SK-N-SH treated with all-trans-retinoic acid at 6 μM for 48 hours (cell line): ENCODE measurements at regions not wholly inside any gene's neighbourhood (a gene's known extent, or its start where the extent isn't known, plus 50 kb on each side); places are given as distances from the start of the nearest gene placed in this dataset.

Experiments
- ATAC-seq: fragments of 200-7000 bp; cut with Tn5 transposase; 3 replicates; pipeline ENCODE4 v1.9.1; 2020; ENCODE audit warnings: mild to moderate bottlenecking, moderate library complexity
- BACH2 ChIP-seq: fragments of 250-450 bp; sonication (Bioruptor Pico); IDR thresholded peaks from 2 replicates; pipeline ENCODE4 v1.9.0; 2021; ENCODE audit warnings: mild to moderate bottlenecking, borderline replicate concordance
- CSDC2 ChIP-seq: fragments of 250-450 bp; sonication (Bioruptor Pico); IDR thresholded peaks from 2 replicates; pipeline ENCODE4 v1.5.0; 2020; ENCODE audit warnings: mild to moderate bottlenecking, moderate library complexity
- ESRRG ChIP-seq: fragments of 250-450 bp; sonication (Bioruptor Pico); IDR thresholded peaks from 2 replicates; pipeline ENCODE4 v1.6.1; 2021; ENCODE audit warnings: mild to moderate bottlenecking
- GLIS3 ChIP-seq: fragments of 250-450 bp; sonication (Bioruptor Pico); IDR thresholded peaks from 2 replicates; pipeline ENCODE4 v1.5.0; 2020; ENCODE audit warnings: mild to moderate bottlenecking, moderate library complexity
- OSR1 ChIP-seq: fragments of 250-450 bp; sonication (Bioruptor Pico); IDR thresholded peaks from 2 replicates; pipeline ENCODE4 v1.8.0; 2022; ENCODE audit warnings: moderate library complexity, mild to moderate bottlenecking, inconsistent platforms
- PPARA ChIP-seq: fragments of 250-450 bp; sonication (Bioruptor Pico); IDR thresholded peaks from 2 replicates; pipeline ENCODE4 v1.5.0; 2020; ENCODE audit warnings: mild to moderate bottlenecking, borderline replicate concordance
- SNAI2 ChIP-seq: fragments of 250-450 bp; sonication (Bioruptor Pico); IDR thresholded peaks from 2 replicates; pipeline ENCODE4 v1.5.0; 2020; ENCODE audit warnings: mild to moderate bottlenecking, moderate library complexity
- TOX ChIP-seq: fragments of 250-450 bp; sonication (Bioruptor Pico); IDR thresholded peaks from 2 replicates; pipeline ENCODE4 v1.8.0; 2021; ENCODE audit warnings: mild to moderate bottlenecking, moderate library complexity, borderline replicate concordance
- ZC3H10 ChIP-seq: fragments of 250-450 bp; sonication (Bioruptor Pico); IDR thresholded peaks from 2 replicates; pipeline ENCODE4 v1.5.1; 2021; ENCODE audit warnings: mild to moderate bottlenecking, moderate library complexity
- ZFP30 ChIP-seq: fragments of 450-650 bp; formaldehyde crosslinking; IDR thresholded peaks from 2 replicates; pipeline ENCODE4 v1.5.0; 2022; ENCODE audit warnings: mild to moderate bottlenecking, moderate library complexity
- ZNF70 ChIP-seq: fragments of 450-650 bp; formaldehyde crosslinking; IDR thresholded peaks from 2 replicates; pipeline ENCODE4 v1.5.0; 2020; ENCODE audit warnings: mild to moderate bottlenecking, moderate library complexity
- ZNF8 ChIP-seq: fragments of 450-650 bp; formaldehyde crosslinking; IDR thresholded peaks from 2 replicates; pipeline ENCODE4 v1.5.0; 2020; ENCODE audit warnings: mild to moderate bottlenecking, moderate library complexity
- TF ChIP-seq, protein P1 (sequence below): fragments of 250-450 bp; sonication (Bioruptor Pico); IDR thresholded peaks from 2 replicates; pipeline ENCODE4 v1.5.1; 2020; ENCODE audit warnings: low read depth, mild to moderate bottlenecking, moderate library complexity
- TF ChIP-seq, protein P2 (sequence below): fragments of 250-450 bp; sonication (Bioruptor Pico); IDR thresholded peaks from 2 replicates; pipeline ENCODE4 v1.8.0; 2021; ENCODE audit warnings: low read depth, mild to moderate bottlenecking, moderate library complexity, borderline replicate concordance
- TF ChIP-seq, protein P3 (sequence below): fragments of 250-450 bp; sonication (Bioruptor Pico); IDR thresholded peaks from 2 replicates; pipeline ENCODE4 v1.5.0; 2020; ENCODE audit warnings: mild to moderate bottlenecking, moderate library complexity
- TF ChIP-seq, protein P4 (sequence below): fragments of 250-450 bp; sonication (Bioruptor Pico); IDR thresholded peaks from 2 replicates; pipeline ENCODE4 v1.5.1; 2021; ENCODE audit warnings: mild to moderate bottlenecking, moderate library complexity
- TF ChIP-seq, protein P5 (sequence below): fragments of 250-450 bp; sonication (Bioruptor Pico); IDR thresholded peaks from 2 replicates; pipeline ENCODE4 v1.8.0; 2020; ENCODE audit warnings: mild to moderate bottlenecking, moderate library complexity, borderline replicate concordance

DNA sequence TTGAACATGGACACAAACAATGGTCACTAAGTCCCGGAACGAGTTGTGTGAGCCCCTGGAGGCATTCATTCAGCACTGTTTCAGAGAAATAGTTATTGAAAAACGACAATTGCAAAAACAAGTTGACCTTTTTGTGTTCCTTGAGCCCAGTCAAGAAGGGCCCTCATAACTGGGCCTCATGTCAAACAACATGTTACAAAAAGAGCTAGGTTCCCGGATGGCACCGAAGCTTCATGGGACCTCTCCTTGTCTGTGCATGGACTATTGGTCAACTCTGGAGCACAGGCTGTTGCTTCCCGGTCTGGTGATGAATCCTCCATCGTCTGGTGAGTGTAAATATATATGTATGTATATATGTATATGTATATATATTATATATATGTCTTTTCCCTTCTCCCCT lies 176.6 kb downstream of the ALG10 start:
- no peak for ATAC-seq

DNA sequence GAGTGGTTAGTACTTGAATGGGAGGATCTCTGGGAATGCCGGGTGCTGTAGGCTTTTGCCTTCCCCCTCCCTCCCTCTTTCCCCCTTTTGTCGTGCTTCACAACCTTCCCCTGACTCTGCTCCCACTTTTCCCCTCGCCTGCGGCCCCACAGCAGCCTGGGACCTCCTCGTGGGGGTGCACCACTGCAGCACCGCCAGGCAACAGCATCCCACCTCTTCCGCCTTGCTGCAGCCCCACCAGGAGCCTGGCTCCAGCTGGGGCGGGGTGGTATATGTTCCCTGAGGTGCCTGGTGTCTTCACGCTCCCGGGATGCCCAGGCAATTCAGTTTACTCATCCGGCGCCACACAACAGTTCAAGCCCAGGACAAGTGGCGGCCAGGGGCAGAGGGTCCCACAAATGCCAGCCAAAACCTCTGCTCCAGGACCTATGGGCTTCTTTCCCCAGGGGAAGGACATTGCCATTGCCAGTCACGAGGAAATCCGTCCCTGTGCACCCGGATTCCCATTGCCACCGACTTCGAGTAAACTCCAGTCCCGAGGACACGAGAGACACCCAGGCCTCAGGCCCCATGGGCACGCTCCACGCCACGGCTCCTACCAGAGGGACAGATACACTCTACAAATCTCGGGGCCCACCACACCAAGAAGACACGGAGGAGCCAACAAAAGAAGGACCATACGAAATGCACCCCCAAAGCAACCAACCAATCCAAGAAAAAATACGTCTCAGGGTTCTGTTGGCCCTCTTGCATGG lies 181.7 kb downstream of the ALG10 start:
- ATAC-seq = no peak
- no peak for TF ChIP-seq ZC3H10 (CRISPR knock-in tag)
- TF ChIP-seq SNAI2 (CRISPR knock-in tag) = no peak
- TF ChIP-seq, protein P1, sequence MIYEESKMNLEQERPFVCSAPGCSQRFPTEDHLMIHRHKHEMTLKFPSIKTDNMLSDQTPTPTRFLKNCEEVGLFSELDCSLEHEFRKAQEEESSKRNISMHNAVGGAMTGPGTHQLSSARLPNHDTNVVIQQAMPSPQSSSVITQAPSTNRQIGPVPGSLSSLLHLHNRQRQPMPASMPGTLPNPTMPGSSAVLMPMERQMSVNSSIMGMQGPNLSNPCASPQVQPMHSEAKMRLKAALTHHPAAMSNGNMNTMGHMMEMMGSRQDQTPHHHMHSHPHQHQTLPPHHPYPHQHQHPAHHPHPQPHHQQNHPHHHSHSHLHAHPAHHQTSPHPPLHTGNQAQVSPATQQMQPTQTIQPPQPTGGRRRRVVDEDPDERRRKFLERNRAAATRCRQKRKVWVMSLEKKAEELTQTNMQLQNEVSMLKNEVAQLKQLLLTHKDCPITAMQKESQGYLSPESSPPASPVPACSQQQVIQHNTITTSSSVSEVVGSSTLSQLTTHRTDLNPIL = no peak
- TF ChIP-seq CSDC2 (CRISPR knock-in tag) = no peak
- TF ChIP-seq, protein P2, sequence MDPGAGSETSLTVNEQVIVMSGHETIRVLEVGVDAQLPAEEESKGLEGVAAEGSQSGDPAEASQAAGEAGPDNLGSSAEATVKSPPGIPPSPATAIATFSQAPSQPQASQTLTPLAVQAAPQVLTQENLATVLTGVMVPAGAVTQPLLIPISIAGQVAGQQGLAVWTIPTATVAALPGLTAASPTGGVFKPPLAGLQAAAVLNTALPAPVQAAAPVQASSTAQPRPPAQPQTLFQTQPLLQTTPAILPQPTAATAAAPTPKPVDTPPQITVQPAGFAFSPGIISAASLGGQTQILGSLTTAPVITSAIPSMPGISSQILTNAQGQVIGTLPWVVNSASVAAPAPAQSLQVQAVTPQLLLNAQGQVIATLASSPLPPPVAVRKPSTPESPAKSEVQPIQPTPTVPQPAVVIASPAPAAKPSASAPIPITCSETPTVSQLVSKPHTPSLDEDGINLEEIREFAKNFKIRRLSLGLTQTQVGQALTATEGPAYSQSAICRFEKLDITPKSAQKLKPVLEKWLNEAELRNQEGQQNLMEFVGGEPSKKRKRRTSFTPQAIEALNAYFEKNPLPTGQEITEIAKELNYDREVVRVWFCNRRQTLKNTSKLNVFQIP (CRISPR knock-in tag) = no peak
- TF ChIP-seq BACH2 (CRISPR knock-in tag) = no peak
- TF ChIP-seq GLIS3 (CRISPR knock-in tag) = no peak
- TF ChIP-seq ESRRG = no peak
- TF ChIP-seq ZFP30 (CRISPR knock-in tag) = no peak
- TF ChIP-seq, protein P3, sequence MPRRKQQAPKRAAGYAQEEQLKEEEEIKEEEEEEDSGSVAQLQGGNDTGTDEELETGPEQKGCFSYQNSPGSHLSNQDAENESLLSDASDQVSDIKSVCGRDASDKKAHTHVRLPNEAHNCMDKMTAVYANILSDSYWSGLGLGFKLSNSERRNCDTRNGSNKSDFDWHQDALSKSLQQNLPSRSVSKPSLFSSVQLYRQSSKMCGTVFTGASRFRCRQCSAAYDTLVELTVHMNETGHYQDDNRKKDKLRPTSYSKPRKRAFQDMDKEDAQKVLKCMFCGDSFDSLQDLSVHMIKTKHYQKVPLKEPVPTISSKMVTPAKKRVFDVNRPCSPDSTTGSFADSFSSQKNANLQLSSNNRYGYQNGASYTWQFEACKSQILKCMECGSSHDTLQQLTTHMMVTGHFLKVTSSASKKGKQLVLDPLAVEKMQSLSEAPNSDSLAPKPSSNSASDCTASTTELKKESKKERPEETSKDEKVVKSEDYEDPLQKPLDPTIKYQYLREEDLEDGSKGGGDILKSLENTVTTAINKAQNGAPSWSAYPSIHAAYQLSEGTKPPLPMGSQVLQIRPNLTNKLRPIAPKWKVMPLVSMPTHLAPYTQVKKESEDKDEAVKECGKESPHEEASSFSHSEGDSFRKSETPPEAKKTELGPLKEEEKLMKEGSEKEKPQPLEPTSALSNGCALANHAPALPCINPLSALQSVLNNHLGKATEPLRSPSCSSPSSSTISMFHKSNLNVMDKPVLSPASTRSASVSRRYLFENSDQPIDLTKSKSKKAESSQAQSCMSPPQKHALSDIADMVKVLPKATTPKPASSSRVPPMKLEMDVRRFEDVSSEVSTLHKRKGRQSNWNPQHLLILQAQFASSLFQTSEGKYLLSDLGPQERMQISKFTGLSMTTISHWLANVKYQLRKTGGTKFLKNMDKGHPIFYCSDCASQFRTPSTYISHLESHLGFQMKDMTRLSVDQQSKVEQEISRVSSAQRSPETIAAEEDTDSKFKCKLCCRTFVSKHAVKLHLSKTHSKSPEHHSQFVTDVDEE = no peak
- TF ChIP-seq, protein P4, sequence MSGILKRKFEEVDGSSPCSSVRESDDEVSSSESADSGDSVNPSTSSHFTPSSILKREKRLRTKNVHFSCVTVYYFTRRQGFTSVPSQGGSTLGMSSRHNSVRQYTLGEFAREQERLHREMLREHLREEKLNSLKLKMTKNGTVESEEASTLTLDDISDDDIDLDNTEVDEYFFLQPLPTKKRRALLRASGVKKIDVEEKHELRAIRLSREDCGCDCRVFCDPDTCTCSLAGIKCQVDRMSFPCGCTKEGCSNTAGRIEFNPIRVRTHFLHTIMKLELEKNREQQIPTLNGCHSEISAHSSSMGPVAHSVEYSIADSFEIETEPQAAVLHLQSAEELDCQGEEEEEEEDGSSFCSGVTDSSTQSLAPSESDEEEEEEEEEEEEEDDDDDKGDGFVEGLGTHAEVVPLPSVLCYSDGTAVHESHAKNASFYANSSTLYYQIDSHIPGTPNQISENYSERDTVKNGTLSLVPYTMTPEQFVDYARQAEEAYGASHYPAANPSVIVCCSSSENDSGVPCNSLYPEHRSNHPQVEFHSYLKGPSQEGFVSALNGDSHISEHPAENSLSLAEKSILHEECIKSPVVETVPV (CRISPR knock-in tag) = no peak
- TF ChIP-seq ZNF8 (CRISPR knock-in tag) = no peak
- TF ChIP-seq TOX (CRISPR knock-in tag) = no peak
- no peak for TF ChIP-seq OSR1 (CRISPR knock-in tag)
- no peak for TF ChIP-seq ZNF70 (CRISPR knock-in tag)

More for the DNA sequence above, 176.6 kb downstream of the ALG10 start:
- TF ChIP-seq ZNF8 (CRISPR knock-in tag) = no peak
- TF ChIP-seq ZC3H10 (CRISPR knock-in tag) = no peak
- TF ChIP-seq BACH2 (CRISPR knock-in tag) = no peak
- no peak for TF ChIP-seq PPARA (CRISPR knock-in tag)
- TF ChIP-seq, protein P5, sequence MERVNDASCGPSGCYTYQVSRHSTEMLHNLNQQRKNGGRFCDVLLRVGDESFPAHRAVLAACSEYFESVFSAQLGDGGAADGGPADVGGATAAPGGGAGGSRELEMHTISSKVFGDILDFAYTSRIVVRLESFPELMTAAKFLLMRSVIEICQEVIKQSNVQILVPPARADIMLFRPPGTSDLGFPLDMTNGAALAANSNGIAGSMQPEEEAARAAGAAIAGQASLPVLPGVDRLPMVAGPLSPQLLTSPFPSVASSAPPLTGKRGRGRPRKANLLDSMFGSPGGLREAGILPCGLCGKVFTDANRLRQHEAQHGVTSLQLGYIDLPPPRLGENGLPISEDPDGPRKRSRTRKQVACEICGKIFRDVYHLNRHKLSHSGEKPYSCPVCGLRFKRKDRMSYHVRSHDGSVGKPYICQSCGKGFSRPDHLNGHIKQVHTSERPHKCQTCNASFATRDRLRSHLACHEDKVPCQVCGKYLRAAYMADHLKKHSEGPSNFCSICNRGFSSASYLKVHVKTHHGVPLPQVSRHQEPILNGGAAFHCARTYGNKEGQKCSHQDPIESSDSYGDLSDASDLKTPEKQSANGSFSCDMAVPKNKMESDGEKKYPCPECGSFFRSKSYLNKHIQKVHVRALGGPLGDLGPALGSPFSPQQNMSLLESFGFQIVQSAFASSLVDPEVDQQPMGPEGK (CRISPR knock-in tag) = no peak
- TF ChIP-seq, protein P1 = no peak

DNA sequence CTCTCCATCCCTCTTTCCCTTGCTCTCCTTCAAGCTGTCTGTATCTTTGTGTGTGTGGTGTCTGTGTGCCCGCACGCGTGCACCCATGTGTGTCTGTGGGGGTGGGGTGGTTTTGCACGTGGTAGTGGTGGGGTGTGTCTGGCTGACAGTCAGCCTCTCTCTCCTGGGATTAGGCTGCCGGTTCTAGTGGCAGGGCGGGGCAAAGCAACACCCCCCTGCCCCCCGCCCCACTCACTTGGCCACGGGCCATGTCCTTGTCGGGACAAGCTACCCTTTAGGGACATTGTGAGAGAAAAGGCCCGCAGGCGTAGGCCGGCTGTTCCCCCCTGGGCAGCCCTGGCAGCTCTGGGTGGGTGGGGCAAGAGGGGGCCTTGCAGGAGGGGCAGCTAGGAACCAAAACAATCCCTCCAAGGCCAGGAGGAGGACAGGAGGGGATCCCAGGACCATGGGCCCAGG lies 182.6 kb downstream of the ALG10 start:
- ATAC-seq = no peak; the same call in 2 of the 3 replicates

More for the DNA sequence above, 182.6 kb downstream of the ALG10 start:
- no peak for TF ChIP-seq SNAI2 (CRISPR knock-in tag)
- TF ChIP-seq GLIS3 (CRISPR knock-in tag) = no peak
- no peak for TF ChIP-seq ZFP30 (CRISPR knock-in tag)
- TF ChIP-seq, protein P5 (CRISPR knock-in tag) = no peak
- TF ChIP-seq ZNF8 (CRISPR knock-in tag) = no peak
